H1 (cell line): ENCODE measurements at regions not wholly inside any gene's neighbourhood (a gene's known extent, or its start where the extent isn't known, plus 50 kb on each side); places are given as distances from the start of the nearest gene placed in this dataset.

Source experiments
- ASH2L ChIP-seq: fragments of 200-600, 300-600 bp; sonication (generic); IDR thresholded peaks from one replicate; pipeline ENCODE4 v1.7.1; 2017; ENCODE audit warnings: low read length
- CHD7 ChIP-seq: fragments of 300-600 bp; sonication (generic); IDR thresholded peaks from 2 replicates; pipeline ENCODE4 v1.7.1; 2012; ENCODE audit warnings: low read length, moderate library complexity, mild to moderate bottlenecking, inconsistent platforms; ENCODE audit not compliant: insufficient replicate concordance
- CTCF ChIP-seq, 3 experiments: IDR thresholded peaks; 1 replicate in 2 of 3; 2 replicates in 1 of 3; pipeline versions ENCODE4 v1.5.1 to v1.6.1; 2011; ENCODE audit warnings: low read length in 3 of 3, mild to moderate bottlenecking in 3 of 3, inconsistent platforms in 2 of 3, low read depth in 1 of 3, moderate library complexity in 1 of 3; ENCODE audit not compliant: insufficient read depth in 1 of 3; ENCODE audit errors: control extremely low read depth in 1 of 3
- SIX5 ChIP-seq: IDR thresholded peaks from 2 replicates; pipeline ENCODE4 v1.6.1; 2011; ENCODE audit warnings: mild to moderate bottlenecking, low read depth, low read length

- TF ChIP-seq CTCF (IDR thresholded peaks at IDR 0.05; ENCODE audit: control extremely low read depth in 1 of 3, insufficient read depth in 1 of 3, low read depth in 1 of 3, low read length in 3 of 3) (no peak), SIX5 (no peak), ASH2L (no peak), CHD7 (no peak)
- TF ChIP-seq, all 59 proteins: peak for 0
These were observed 217.1 kb upstream of the PFKP start (continued) for GRCh38 chr10:2850202-2850601.
